Non-pigmented ciliary epithelial cell (primary cell): ENCODE measurements at regions not wholly inside any gene's neighbourhood (a gene's known extent, or its start where the extent isn't known, plus 50 kb on each side); places are given as distances from the start of the nearest gene placed in this dataset.
"Not testable (repeated sequence)": the region's sequence is repeated elsewhere in the genome, so short reads cannot be mapped to it uniquely, and the experiment has no call there.

Source experiments
- DNase-seq: peaks from one replicate; pipeline ENCODE4 v3.0.0-alpha.2; 2010; ENCODE audit warnings: low read depth

DNA sequence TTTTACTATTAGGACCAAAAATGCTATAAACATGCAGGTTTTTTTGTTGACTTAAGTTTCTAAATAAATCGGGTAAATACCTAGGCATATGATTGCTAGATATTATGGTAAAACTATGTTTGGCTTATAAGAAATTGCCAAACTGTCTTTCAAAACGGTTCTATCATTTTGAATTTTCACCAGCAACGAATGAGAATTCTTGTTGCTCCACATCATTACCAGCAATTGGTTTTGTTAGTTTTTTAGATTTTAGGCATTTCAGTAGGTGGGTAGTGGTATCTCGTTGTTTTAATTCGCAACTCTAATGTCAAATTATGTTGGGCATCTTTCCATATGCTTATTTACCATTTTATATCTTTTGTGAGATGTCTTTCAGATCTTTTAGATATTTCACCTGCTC is 510.2 kb downstream of the JRKL start:
- DNase-seq, result no peak

GRCh38 chr11:96905143-96905542 is 515.3 kb downstream of the JRKL start:
- DNase-seq, result no peak

- DNase-seq, result no peak
Observed at GRCh38 chr11:96905663-96906062, 515.9 kb downstream of the JRKL start.

DNA sequence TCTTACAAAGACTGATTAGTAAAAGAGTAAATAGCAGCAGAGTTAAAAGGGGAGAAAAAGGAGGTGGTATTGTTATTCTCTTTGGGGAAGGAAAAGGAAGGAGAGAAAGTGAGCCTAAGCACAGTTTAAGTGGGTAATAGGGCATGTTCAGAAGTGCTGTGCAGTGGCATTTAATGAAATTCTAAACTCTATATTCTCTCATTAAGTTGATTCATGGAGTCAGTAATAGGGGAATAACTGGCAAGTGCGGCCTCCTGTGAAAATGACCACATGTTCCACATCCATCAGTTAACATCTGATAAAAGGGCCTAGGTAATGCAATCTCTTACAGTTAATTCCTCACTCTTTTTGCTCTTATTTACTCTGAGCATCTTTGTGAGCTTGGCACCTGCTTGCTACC is 516.7 kb downstream of the JRKL start:
- no peak for DNase-seq

DNA sequence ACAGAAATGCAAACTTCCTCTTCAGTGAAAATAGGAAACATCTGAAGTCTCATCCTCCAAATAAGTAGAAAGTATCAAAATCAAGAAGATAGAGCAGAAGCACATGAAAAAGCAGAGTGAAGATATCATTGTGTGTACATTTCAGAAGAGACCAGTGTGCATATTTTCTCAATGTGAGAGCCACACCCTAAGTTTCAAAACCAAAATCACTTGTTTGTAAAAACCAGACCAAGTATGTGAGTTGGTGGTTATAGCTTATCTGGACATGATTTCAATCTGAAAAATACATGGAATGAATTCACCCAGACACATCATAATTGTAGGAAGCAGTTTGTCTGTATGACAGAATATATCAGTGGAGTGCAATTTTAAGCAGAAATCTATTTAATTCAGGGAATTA is 536.0 kb downstream of the JRKL start:
- DNase-seq, result no peak

GRCh38 chr11:96940227-96940626 is 550.4 kb downstream of the JRKL start:
- no peak for DNase-seq

GRCh38 chr11:96942855-96943254 is 553.0 kb downstream of the JRKL start:
- no peak for DNase-seq

GRCh38 chr11:96943970-96944369 is 554.2 kb downstream of the JRKL start:
- no peak for DNase-seq

GRCh38 chr11:96948066-96948465 is 558.3 kb downstream of the JRKL start:
- DNase-seq, result no peak

GRCh38 chr11:96949464-96949863 is 559.7 kb downstream of the JRKL start:
- DNase-seq, result no peak

GRCh38 chr11:96954587-96955242 is 564.9 kb downstream of the JRKL start:
- no peak for DNase-seq

GRCh38 chr11:96960476-96960875 is 570.7 kb downstream of the JRKL start:
- DNase-seq, result no peak

DNA sequence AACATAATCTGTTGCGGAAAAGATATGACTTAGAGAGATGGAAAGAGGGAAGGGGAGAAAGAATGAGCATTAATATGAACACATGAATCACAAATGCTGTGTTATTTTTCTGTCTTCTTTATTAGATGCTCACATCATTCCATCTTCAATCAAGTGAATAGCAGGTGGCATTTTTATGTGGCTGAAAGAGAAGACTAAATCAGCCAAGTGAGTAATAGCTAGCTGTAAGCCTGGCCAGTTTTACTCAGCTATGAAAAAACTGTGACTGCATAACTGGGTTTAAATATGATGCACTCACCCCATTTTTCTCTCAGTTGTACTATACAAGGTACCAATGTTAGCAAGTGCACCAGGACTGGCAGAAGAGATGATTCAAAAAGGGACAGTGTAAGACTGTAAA is 571.1 kb downstream of the JRKL start:
- DNase-seq, result no peak

DNA sequence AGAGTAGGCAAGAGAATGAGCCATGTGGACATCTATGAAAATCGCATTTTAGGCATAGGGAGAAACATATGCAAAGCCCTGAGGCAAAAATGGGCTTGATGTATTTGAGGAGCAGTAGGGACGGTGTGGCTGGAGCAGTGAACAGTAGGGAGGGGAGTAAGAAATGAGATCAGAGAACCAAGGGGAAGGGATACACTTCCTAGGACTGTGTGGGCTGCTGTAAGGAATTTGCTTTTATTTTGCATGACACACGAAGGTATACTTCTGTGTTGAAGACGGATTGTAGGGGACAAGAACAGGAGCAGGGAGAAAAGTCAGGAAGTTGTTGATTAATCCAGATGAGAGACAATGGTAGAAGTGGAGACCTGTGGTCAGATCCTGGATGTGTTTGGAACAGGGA is 572.1 kb downstream of the JRKL start:
- no peak for DNase-seq

DNA sequence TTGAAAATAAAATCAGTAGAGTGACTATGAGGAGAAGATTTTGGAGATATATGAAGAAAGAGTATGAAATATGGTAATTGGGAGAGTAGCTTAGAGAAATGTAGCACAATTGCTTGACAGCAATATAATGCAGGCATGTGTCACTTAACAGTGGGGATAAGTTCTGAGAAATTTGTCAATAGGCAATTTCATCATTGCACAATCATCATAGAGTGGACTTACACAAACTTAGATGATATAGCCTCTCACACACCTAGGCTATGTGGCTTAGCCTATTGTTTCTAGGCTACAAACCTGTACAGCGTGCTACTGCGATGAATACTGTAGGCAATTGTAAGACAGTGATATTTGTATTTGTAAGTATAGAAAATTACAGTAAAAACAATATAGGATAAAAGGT is 573.6 kb downstream of the JRKL start:
- no peak for DNase-seq

DNA sequence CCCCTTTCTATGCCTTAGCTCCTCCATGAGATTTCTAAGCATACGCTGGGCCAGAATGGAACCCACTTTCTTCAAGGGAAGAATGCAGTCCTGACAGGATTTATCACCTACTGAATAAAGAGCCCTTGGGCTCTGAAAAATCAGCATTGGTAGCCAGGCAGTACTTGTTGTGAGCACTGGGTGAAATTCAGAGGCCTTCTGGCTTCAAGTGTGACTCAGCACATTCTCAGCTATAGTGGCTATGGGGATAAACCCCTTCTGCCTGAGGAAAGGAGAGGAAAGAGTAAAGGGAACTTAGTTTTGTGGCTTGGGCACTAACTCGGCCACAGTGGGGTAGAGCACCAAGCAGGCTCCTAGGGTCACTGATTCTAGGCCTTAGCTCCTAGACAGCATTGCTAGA is 574.8 kb downstream of the JRKL start:
- no peak for DNase-seq

GRCh38 chr11:96967616-96968015 is 577.8 kb downstream of the JRKL start:
- DNase-seq, result no peak

- DNase-seq, result peak; percentile 13
Observed at GRCh38 chr11:96969251-96969650, 579.4 kb downstream of the JRKL start.

DNA sequence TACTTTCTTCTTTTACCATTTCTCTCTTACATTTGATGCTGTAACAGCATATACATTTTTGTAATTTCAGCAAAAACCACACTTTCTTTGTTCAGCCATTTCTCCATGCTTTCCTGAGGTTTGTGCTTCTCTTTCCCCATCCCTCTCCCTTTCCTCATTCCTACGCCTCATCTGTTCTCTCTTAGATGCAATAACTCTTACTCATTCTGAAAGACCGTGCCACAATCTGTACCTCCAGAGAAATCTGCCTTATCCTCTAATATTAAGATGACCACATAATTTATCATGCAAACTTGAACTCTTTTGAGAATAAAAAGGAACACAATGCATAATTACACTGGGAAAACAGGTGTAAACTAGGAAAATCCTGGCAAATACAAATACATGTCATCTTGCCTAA is 588.9 kb downstream of the JRKL start:
- DNase-seq, result no peak

- no peak for DNase-seq
Observed at GRCh38 chr11:96986516-96986915, 596.7 kb downstream of the JRKL start.

- no peak for DNase-seq
Observed at GRCh38 chr11:96990914-96991313, 601.1 kb downstream of the JRKL start.

DNA sequence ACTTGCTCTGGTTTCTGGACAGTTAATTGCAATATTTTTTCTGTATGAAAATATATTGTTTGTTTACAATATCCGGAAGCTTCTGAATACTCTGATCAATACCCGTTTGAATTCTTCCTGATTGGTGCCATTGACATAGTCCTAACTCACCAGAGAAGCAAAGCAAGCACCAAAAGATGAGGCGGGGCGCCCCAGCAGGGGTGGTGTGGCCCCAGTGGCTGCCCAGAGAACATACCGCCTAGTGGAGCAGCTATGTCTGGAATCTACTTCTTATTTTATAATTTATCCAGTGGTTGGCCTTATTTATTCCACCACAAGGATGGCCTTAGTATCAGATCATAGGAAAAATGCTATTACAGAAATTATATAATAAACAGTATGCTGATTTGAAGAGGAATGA is 610.7 kb downstream of the JRKL start:
- DNase-seq, result no peak

DNA sequence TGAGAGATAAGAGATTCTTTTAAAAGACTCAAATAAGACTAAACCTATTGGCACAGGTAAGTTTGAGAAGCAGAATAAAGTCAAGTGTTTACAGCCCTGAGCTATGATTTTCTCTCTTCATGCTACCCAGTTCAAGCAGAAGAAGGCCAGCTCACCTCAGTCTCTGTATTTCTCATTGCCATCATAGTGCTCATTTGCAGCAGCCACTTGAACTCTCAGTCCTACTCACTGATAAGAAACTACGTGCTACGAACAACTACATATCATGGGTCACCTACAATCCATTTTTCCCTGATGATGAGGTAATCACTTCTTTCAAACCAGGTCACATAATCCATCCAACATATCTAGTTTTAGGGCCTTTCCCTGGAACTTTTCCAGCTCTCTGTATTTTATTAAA is 617.5 kb downstream of the JRKL start:
- no peak for DNase-seq

GRCh38 chr11:97009613-97010012 is 619.8 kb downstream of the JRKL start:
- no peak for DNase-seq

DNA sequence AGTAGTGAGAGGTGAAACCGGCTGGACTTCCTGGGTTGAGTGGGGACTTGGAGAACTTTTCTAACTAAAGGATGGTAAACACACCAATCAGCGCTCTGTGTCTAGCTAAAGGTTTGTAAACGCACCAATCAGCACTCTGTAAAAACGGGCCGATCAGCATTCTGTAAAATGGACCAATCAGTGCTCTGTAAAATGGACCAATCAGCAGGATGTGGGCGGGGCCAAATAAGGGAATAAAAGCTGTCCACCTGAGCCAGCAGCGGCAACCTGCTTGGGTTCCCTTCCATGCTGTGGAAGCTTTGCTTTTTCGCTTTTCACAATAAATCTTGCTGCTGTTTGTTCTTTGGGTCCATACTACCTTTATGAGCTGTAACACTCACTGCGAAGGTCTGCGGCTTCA is 621.2 kb downstream of the JRKL start:
- DNase-seq, result not testable (repeated sequence)
